Endodermal cell (in vitro differentiated cells): ENCODE measurements at regions not wholly inside any gene's neighbourhood (a gene's known extent, or its start where the extent isn't known, plus 50 kb on each side); places are given as distances from the start of the nearest gene placed in this dataset.

Source experiments
- DNase-seq: peaks from one replicate; pipeline ENCODE4 v3.0.0-alpha.2; 2017
- H3K27ac ChIP-seq: 2 replicates; pipeline ENCODE4 v1.5.1; 2013; ENCODE audit warnings: mild to moderate bottlenecking, low read depth, low read length, moderate library complexity
- H3K27me3 ChIP-seq: 2 replicates; pipeline ENCODE4 v1.6.1; 2013; ENCODE audit warnings: mild to moderate bottlenecking, low read length, moderate library complexity; ENCODE audit not compliant: insufficient read depth, control insufficient read depth, poor library complexity, severe bottlenecking
- H3K36me3 ChIP-seq: 2 replicates; pipeline ENCODE4 v1.7.0; 2013; ENCODE audit warnings: mild to moderate bottlenecking, low read length, moderate library complexity; ENCODE audit not compliant: control insufficient read depth, insufficient read depth
- H3K4me1 ChIP-seq: one replicate; pipeline ENCODE4 v1.7.0; 2013; ENCODE audit warnings: low read length; ENCODE audit not compliant: control insufficient read depth, insufficient read depth
- H3K4me3 ChIP-seq: 2 replicates; pipeline ENCODE4 v1.5.1; 2013; ENCODE audit warnings: mild to moderate bottlenecking, low read length, moderate library complexity
- H3K9ac ChIP-seq: 2 replicates; pipeline ENCODE4 v1.6.1; 2013; ENCODE audit warnings: mild to moderate bottlenecking, low read length, moderate library complexity; ENCODE audit not compliant: poor library complexity, severe bottlenecking; ENCODE audit errors: extremely low read depth
- H3K9me3 ChIP-seq: 2 replicates; pipeline ENCODE4 v1.6.1; 2013; ENCODE audit warnings: mild to moderate bottlenecking, low read length, moderate library complexity; ENCODE audit not compliant: control insufficient read depth
- H3K27ac Mint-ChIP-seq: 2 replicates; pipeline ENCODE4 v1.8.0; 2020; ENCODE audit warnings: mixed read lengths
- H3K27me3 Mint-ChIP-seq: 2 replicates; pipeline ENCODE4 v1.8.0; 2021; ENCODE audit warnings: mild to moderate bottlenecking, mixed read lengths; ENCODE audit not compliant: insufficient read depth
- H3K36me3 Mint-ChIP-seq: 2 replicates; pipeline ENCODE4 v1.8.0; 2020; ENCODE audit warnings: low read depth, mixed read lengths
- H3K4me1 Mint-ChIP-seq: 2 replicates; pipeline ENCODE4 v1.8.0; 2020; ENCODE audit warnings: mixed read lengths
- H3K4me3 Mint-ChIP-seq: 2 replicates; pipeline ENCODE4 v1.8.0; 2020; ENCODE audit warnings: mild to moderate bottlenecking, moderate library complexity, mixed read lengths
- H3K9me3 Mint-ChIP-seq: 2 replicates; pipeline ENCODE4 v1.8.0; 2020; ENCODE audit warnings: mild to moderate bottlenecking, mixed read lengths
- CTCF ChIP-seq: fragments of 200-600 bp; sonication (generic); conservative IDR thresholded peaks from 2 replicates; pipeline ENCODE4 v1.5.0; 2021; ENCODE audit warnings: antibody characterized with exemption, mild to moderate bottlenecking
- WGBS, 2 experiments: methylation state at CpG; one replicate each; pipeline versions ENCODE4 v1.1.5 to v1.1.7; 2013; ENCODE audit warnings: missing lambda C conversion rate in 2 of 2, mixed read lengths in 1 of 2; ENCODE audit not compliant: insufficient coverage in 1 of 2, insufficient read length in 1 of 2; 5-methylcytosine and 5-hydroxymethylcytosine counted together

GRCh38 chr12:94805749-94806529 lies 155.6 kb upstream of the TMCC3 start:
- no peak overlapping the region for H3K4me3 ChIP-seq
- Mint-ChIP-seq H3K4me1 (no peaks in the 10 kb centered on the region), H3K27me3 (peaks cover 1% of the 10 kb centered on the region), H3K27ac (no peak overlapping the region), H3K9me3 (peaks cover 2% of the 10 kb centered on the region), H3K4me3 (no peak overlapping the region), H3K36me3 (no peaks in the 10 kb centered on the region)
- 83% methylated on average over 1 of the region's 2 CpGs; no CpG with 5 or more reads in 1 of the 2 experiments for WGBS, 2 experiments
- TF ChIP-seq CTCF = no peak
- H3K36me3 ChIP-seq = no peaks in the 10 kb centered on the region
- no peak overlapping the region for H3K9ac ChIP-seq
- no peak for DNase-seq
- H3K27me3 ChIP-seq = peaks cover 7% of the 10 kb centered on the region
- no peak overlapping the region for H3K27ac ChIP-seq
- no peaks in the 10 kb centered on the region for H3K4me1 ChIP-seq
- peaks cover under 1% of the 10 kb centered on the region for H3K9me3 ChIP-seq

GRCh38 chr12:94803939-94804338 lies 153.6 kb upstream of the TMCC3 start:
- TF ChIP-seq CTCF = no peak
- no peak overlapping the region for H3K27ac ChIP-seq
- Mint-ChIP-seq H3K4me1 (no peaks in the 10 kb centered on the region), H3K36me3 (no peaks in the 10 kb centered on the region), H3K27me3 (no peaks in the 10 kb centered on the region), H3K4me3 (no peak overlapping the region), H3K9me3 (no peaks in the 10 kb centered on the region), H3K27ac (no peak overlapping the region)
- H3K4me3 ChIP-seq = no peak overlapping the region
- H3K9ac ChIP-seq = no peak overlapping the region
- 67 to 68% methylated on average over 3 to 4 of the region's 4 CpGs for WGBS, 2 experiments
- DNase-seq = no peak
- H3K9me3 ChIP-seq = no peaks in the 10 kb centered on the region
- no peaks in the 10 kb centered on the region for H3K4me1 ChIP-seq
- H3K36me3 ChIP-seq = no peaks in the 10 kb centered on the region
- peaks cover 7% of the 10 kb centered on the region for H3K27me3 ChIP-seq

- Histone ChIP-seq H3K27me3 (peaks cover 7% of the 10 kb centered on the region), H3K4me3 (no peak overlapping the region), H3K27ac (no peak overlapping the region), H3K9ac (no peak overlapping the region), H3K36me3 (no peaks in the 10 kb centered on the region), H3K9me3 (no peaks in the 10 kb centered on the region), H3K4me1 (no peaks in the 10 kb centered on the region)
- H3K9me3 Mint-ChIP-seq = no peaks in the 10 kb centered on the region
- peaks cover 2% of the 10 kb centered on the region for H3K27me3 Mint-ChIP-seq
- no peaks in the 10 kb centered on the region for H3K4me1 Mint-ChIP-seq
- H3K36me3 Mint-ChIP-seq = no peaks in the 10 kb centered on the region
- 98 to 100% methylated on average over 2 to 3 of the region's 3 CpGs for WGBS, 2 experiments
- no peak overlapping the region for H3K27ac Mint-ChIP-seq
- H3K4me3 Mint-ChIP-seq = no peak overlapping the region
- TF ChIP-seq CTCF = no peak
- no peak for DNase-seq
These were observed 152.4 kb upstream of the TMCC3 start for GRCh38 chr12:94802796-94803195.
